SHP77 treated with DMSO at 0.1 percent for 48 hours (cell line): ENCODE measurements at regions not wholly inside any gene's neighbourhood (a gene's known extent, or its start where the extent isn't known, plus 50 kb on each side); places are given as distances from the start of the nearest gene placed in this dataset.
"Not testable (repeated sequence)": the region's sequence is repeated elsewhere in the genome, so short reads cannot be mapped to it uniquely, and the experiment has no call there.

Source experiments
- DNase-seq: peaks from one replicate; lab custom pipeline; 2025; lab: John Stamatoyannopoulos, UW

GRCh38 chr18:28777756-28778155, 600.8 kb upstream of the CDH2 start:
- no peak for DNase-seq

- no peak for DNase-seq
Observed at GRCh38 chr18:28771849-28772248, 594.9 kb upstream of the CDH2 start.

- DNase-seq, result no peak
Observed at GRCh38 chr18:28768791-28769768, 592.1 kb upstream of the CDH2 start.

GRCh38 chr18:28767727-28768211, 590.8 kb upstream of the CDH2 start:
- no peak for DNase-seq

- no peak for DNase-seq
Observed at GRCh38 chr18:28767201-28767600, 590.3 kb upstream of the CDH2 start.

- DNase-seq, result no peak
Observed at GRCh38 chr18:28766721-28767120, 589.8 kb upstream of the CDH2 start.

- no peak for DNase-seq
Observed at GRCh38 chr18:28766027-28766426, 589.1 kb upstream of the CDH2 start.

- DNase-seq, result no peak
Observed at GRCh38 chr18:28760299-28760698, 583.4 kb upstream of the CDH2 start.

GRCh38 chr18:28757466-28758008, 580.6 kb upstream of the CDH2 start:
- no peak for DNase-seq

- no peak for DNase-seq
Observed at GRCh38 chr18:28743115-28743514, 566.2 kb upstream of the CDH2 start.

- no peak for DNase-seq
Observed at GRCh38 chr18:28740575-28740974, 563.6 kb upstream of the CDH2 start.

GRCh38 chr18:28736951-28737350, 560.0 kb upstream of the CDH2 start:
- DNase-seq, result no peak

- no peak for DNase-seq
Observed at GRCh38 chr18:28736223-28736622, 559.3 kb upstream of the CDH2 start.

- no peak for DNase-seq
Observed at GRCh38 chr18:28735731-28736130, 558.8 kb upstream of the CDH2 start.

- DNase-seq, result no peak
Observed at GRCh38 chr18:28729321-28729720, 552.4 kb upstream of the CDH2 start.

- no peak for DNase-seq
Observed at GRCh38 chr18:28728891-28729290, 552.0 kb upstream of the CDH2 start.

GRCh38 chr18:28727189-28727588, 550.3 kb upstream of the CDH2 start:
- not testable (repeated sequence) for DNase-seq

- no peak for DNase-seq
Observed at GRCh38 chr18:28725876-28726275, 548.9 kb upstream of the CDH2 start.

- DNase-seq, result no peak
Observed at GRCh38 chr18:28723506-28723905, 546.6 kb upstream of the CDH2 start.

GRCh38 chr18:28718696-28719095, 541.8 kb upstream of the CDH2 start:
- DNase-seq, result no peak

- DNase-seq, result no peak
Observed at GRCh38 chr18:28716338-28716737, 539.4 kb upstream of the CDH2 start.

- no peak for DNase-seq
Observed at GRCh38 chr18:28715206-28715605, 538.3 kb upstream of the CDH2 start.

- DNase-seq, result no peak
Observed at GRCh38 chr18:28714498-28714897, 537.6 kb upstream of the CDH2 start.
